Activated T-cell treated with anti-CD3 and anti-CD28 coated beads for 48 hours (primary cell): ENCODE measurements at regions not wholly inside any gene's neighbourhood (a gene's known extent, or its start where the extent isn't known, plus 50 kb on each side); places are given as distances from the start of the nearest gene placed in this dataset.
"Not testable (repeated sequence)": the region's sequence is repeated elsewhere in the genome, so short reads cannot be mapped to it uniquely, and the experiment has no call there.

ENCODE experiments used
- DNase-seq: peaks from one replicate; pipeline ENCODE4 v3.0.0-alpha.2; 2020; ENCODE audit warnings: low read depth

- DNase-seq = no peak
Measured at GRCh38 chr16:80121522-80121909, 419.3 kb upstream of the DYNLRB2 start.

- no peak for DNase-seq
Measured at GRCh38 chr16:80120899-80121521, 419.8 kb upstream of the DYNLRB2 start.

GRCh38 chr16:80117556-80118130 is 423.1 kb upstream of the DYNLRB2 start:
- DNase-seq = no peak

- no peak for DNase-seq
Measured at GRCh38 chr16:80116711-80117110, 424.1 kb upstream of the DYNLRB2 start.

GRCh38 chr16:80114699-80115098 is 426.1 kb upstream of the DYNLRB2 start:
- no peak for DNase-seq

GRCh38 chr16:80113873-80114574 is 426.8 kb upstream of the DYNLRB2 start:
- no peak for DNase-seq

GRCh38 chr16:80109581-80109980 is 431.2 kb upstream of the DYNLRB2 start:
- DNase-seq = no peak

GRCh38 chr16:80107900-80108299 is 432.9 kb upstream of the DYNLRB2 start:
- no peak for DNase-seq

GRCh38 chr16:80105751-80106150 is 435.0 kb upstream of the DYNLRB2 start:
- DNase-seq = no peak

- DNase-seq = no peak
Measured at GRCh38 chr16:80105160-80105559, 435.6 kb upstream of the DYNLRB2 start.

GRCh38 chr16:80104401-80104800 is 436.4 kb upstream of the DYNLRB2 start:
- DNase-seq = no peak

- no peak for DNase-seq
Measured at GRCh38 chr16:80103463-80103862, 437.3 kb upstream of the DYNLRB2 start.

GRCh38 chr16:80100846-80101451 is 439.8 kb upstream of the DYNLRB2 start:
- no peak for DNase-seq

GRCh38 chr16:80100186-80100585 is 440.6 kb upstream of the DYNLRB2 start:
- no peak for DNase-seq

- DNase-seq = no peak
Measured at GRCh38 chr16:80097098-80097497, 443.7 kb upstream of the DYNLRB2 start.

GRCh38 chr16:80092681-80093080 is 448.1 kb upstream of the DYNLRB2 start:
- DNase-seq = no peak

- DNase-seq = not testable (repeated sequence)
Measured at GRCh38 chr16:80091453-80091852, 449.3 kb upstream of the DYNLRB2 start.

GRCh38 chr16:80085606-80086005 is 455.2 kb upstream of the DYNLRB2 start:
- DNase-seq = no peak

GRCh38 chr16:80084614-80085013 is 456.2 kb upstream of the DYNLRB2 start:
- DNase-seq = no peak

- DNase-seq = no peak
Measured at GRCh38 chr16:80084163-80084562, 456.6 kb upstream of the DYNLRB2 start.

GRCh38 chr16:80082906-80083305 is 457.9 kb upstream of the DYNLRB2 start:
- DNase-seq = no peak

- no peak for DNase-seq
Measured at GRCh38 chr16:80081846-80082245, 458.9 kb upstream of the DYNLRB2 start.

- no peak for DNase-seq
Measured at GRCh38 chr16:80080287-80080851, 460.4 kb upstream of the DYNLRB2 start.
